GM23338 (cell line): ENCODE measurements at regions not wholly inside any gene's neighbourhood (a gene's known extent, or its start where the extent isn't known, plus 50 kb on each side); places are given as distances from the start of the nearest gene placed in this dataset.

Experiments used
- CREB1 ChIP-seq: fragments of 250-450 bp; sonication (Bioruptor Pico); IDR thresholded peaks from 2 replicates; pipeline ENCODE4 v1.5.0; 2020; ENCODE audit warnings: low read depth, mild to moderate bottlenecking, moderate library complexity
- EZH2 ChIP-seq: fragments of 200-600 bp; sonication (generic); IDR thresholded peaks from one replicate; pipeline ENCODE4 v1.8.0; 2017; ENCODE audit warnings: antibody characterized with exemption, mild to moderate bottlenecking, low read depth; ENCODE audit not compliant: unreplicated experiment
- EZH2phosphoT487 ChIP-seq: fragments of 200-600 bp; sonication (generic); IDR thresholded peaks from one replicate; pipeline ENCODE4 v1.8.1; 2018; ENCODE audit warnings: antibody characterized with exemption; ENCODE audit not compliant: unreplicated experiment
- JUNB ChIP-seq: IDR thresholded peaks from one replicate; pipeline ENCODE4 v1.6.1; 2016; ENCODE audit warnings: antibody characterized with exemption; ENCODE audit not compliant: unreplicated experiment
- NANOG ChIP-seq: IDR thresholded peaks from 2 replicates; pipeline ENCODE4 v1.6.1; 2016; ENCODE audit warnings: antibody characterized with exemption, borderline replicate concordance
- POLR2AphosphoS5 ChIP-seq: IDR thresholded peaks from 2 replicates; pipeline ENCODE4 v1.6.1; 2016; ENCODE audit warnings: antibody characterized with exemption, low read depth
- STAT1 ChIP-seq: IDR thresholded peaks from one replicate; pipeline ENCODE4 v1.6.1; 2016; ENCODE audit warnings: antibody characterized with exemption; ENCODE audit not compliant: unreplicated experiment
- ZNF114 ChIP-seq: fragments of 250-450 bp; sonication (Bioruptor Pico); IDR thresholded peaks from 2 replicates; pipeline ENCODE4 v1.5.0; 2020; ENCODE audit warnings: mild to moderate bottlenecking, moderate library complexity
- ZNF331 ChIP-seq: fragments of 250-450 bp; sonication (Bioruptor Pico); IDR thresholded peaks from 2 replicates; pipeline ENCODE4 v1.5.0; 2020; ENCODE audit warnings: low read depth, mild to moderate bottlenecking, moderate library complexity
- TF ChIP-seq, protein P1 (sequence below), 2 experiments: fragments of 200-600 bp in 1 of 2; sonication (generic) in 1 of 2; conservative IDR thresholded peaks; 2 replicates each; pipeline versions ENCODE4 v1.5.1 to v1.6.1; 2016 to 2017; ENCODE audit warnings: antibody characterized with exemption in 2 of 2, low read depth in 2 of 2, mild to moderate bottlenecking in 2 of 2, moderate library complexity in 1 of 2
- TF ChIP-seq, protein P2 (sequence below): IDR thresholded peaks from one replicate; pipeline ENCODE4 v1.6.1; 2018; ENCODE audit warnings: antibody characterized with exemption; ENCODE audit not compliant: unreplicated experiment
- TF ChIP-seq, protein P3 (sequence below): IDR thresholded peaks from 2 replicates; pipeline ENCODE4 v1.6.1; 2016; ENCODE audit warnings: antibody characterized with exemption
- TF ChIP-seq, protein P4 (sequence below): fragments of 250-450 bp; sonication (Bioruptor Pico); IDR thresholded peaks from 2 replicates; pipeline ENCODE4 v1.5.0; 2020; ENCODE audit warnings: mild to moderate bottlenecking, moderate library complexity

DNA sequence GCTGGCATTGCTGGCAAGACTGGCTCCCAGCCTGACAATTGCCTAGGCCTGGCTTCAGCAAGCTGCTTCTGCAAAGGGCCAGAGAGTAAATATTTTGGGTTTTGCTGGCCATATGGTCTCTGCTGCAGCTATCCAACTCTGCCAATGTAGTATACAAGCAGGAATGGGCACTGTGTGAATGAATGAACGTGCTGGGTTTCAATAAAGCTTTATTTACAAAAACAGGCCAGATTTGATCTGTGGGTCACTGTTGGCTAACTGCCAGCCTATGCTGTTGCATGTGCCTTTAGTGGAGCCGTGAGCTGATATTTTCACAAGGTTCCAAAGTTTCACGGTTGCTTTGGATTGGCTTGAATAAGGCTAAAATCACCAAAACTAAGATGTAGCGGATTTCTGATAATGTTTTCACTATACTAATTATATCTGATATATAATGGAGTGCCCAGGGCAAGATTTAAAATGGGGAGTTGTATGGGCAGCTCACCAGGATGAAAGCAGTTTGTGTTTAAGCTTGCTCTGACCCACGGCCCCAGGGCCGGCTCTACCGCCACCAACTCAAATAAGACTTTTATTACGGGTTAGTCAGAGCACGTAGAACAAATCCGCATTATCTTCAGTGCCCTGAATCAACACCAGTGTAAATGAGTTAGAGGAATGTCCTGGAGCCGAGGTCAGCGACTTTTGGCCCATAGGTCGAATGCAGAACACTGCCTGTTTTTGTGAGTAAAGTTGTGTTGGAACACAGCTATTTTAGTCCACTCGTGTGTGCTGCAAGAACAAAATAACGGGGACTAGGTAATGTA lies 98.6 kb upstream of the DAP start:
- TF ChIP-seq POLR2AphosphoS5, result no peak
- TF ChIP-seq, protein P1, sequence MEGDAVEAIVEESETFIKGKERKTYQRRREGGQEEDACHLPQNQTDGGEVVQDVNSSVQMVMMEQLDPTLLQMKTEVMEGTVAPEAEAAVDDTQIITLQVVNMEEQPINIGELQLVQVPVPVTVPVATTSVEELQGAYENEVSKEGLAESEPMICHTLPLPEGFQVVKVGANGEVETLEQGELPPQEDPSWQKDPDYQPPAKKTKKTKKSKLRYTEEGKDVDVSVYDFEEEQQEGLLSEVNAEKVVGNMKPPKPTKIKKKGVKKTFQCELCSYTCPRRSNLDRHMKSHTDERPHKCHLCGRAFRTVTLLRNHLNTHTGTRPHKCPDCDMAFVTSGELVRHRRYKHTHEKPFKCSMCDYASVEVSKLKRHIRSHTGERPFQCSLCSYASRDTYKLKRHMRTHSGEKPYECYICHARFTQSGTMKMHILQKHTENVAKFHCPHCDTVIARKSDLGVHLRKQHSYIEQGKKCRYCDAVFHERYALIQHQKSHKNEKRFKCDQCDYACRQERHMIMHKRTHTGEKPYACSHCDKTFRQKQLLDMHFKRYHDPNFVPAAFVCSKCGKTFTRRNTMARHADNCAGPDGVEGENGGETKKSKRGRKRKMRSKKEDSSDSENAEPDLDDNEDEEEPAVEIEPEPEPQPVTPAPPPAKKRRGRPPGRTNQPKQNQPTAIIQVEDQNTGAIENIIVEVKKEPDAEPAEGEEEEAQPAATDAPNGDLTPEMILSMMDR (conservative IDR thresholded peaks at IDR 0.05; ENCODE audit: low read depth in 2 of 2), result no peak
- TF ChIP-seq EZH2phosphoT487, result no peak
- TF ChIP-seq, protein P2, sequence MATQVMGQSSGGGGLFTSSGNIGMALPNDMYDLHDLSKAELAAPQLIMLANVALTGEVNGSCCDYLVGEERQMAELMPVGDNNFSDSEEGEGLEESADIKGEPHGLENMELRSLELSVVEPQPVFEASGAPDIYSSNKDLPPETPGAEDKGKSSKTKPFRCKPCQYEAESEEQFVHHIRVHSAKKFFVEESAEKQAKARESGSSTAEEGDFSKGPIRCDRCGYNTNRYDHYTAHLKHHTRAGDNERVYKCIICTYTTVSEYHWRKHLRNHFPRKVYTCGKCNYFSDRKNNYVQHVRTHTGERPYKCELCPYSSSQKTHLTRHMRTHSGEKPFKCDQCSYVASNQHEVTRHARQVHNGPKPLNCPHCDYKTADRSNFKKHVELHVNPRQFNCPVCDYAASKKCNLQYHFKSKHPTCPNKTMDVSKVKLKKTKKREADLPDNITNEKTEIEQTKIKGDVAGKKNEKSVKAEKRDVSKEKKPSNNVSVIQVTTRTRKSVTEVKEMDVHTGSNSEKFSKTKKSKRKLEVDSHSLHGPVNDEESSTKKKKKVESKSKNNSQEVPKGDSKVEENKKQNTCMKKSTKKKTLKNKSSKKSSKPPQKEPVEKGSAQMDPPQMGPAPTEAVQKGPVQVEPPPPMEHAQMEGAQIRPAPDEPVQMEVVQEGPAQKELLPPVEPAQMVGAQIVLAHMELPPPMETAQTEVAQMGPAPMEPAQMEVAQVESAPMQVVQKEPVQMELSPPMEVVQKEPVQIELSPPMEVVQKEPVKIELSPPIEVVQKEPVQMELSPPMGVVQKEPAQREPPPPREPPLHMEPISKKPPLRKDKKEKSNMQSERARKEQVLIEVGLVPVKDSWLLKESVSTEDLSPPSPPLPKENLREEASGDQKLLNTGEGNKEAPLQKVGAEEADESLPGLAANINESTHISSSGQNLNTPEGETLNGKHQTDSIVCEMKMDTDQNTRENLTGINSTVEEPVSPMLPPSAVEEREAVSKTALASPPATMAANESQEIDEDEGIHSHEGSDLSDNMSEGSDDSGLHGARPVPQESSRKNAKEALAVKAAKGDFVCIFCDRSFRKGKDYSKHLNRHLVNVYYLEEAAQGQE, result no peak
- TF ChIP-seq CREB1 (CRISPR knock-in tag), result no peak
- no peak for TF ChIP-seq EZH2
- TF ChIP-seq ZNF114 (CRISPR knock-in tag), result no peak
- TF ChIP-seq STAT1, result no peak
- TF ChIP-seq, protein P3, sequence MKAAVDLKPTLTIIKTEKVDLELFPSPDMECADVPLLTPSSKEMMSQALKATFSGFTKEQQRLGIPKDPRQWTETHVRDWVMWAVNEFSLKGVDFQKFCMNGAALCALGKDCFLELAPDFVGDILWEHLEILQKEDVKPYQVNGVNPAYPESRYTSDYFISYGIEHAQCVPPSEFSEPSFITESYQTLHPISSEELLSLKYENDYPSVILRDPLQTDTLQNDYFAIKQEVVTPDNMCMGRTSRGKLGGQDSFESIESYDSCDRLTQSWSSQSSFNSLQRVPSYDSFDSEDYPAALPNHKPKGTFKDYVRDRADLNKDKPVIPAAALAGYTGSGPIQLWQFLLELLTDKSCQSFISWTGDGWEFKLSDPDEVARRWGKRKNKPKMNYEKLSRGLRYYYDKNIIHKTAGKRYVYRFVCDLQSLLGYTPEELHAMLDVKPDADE, result no peak
- no peak for TF ChIP-seq JUNB
- no peak for TF ChIP-seq ZNF331 (CRISPR knock-in tag)
- TF ChIP-seq, protein P4, sequence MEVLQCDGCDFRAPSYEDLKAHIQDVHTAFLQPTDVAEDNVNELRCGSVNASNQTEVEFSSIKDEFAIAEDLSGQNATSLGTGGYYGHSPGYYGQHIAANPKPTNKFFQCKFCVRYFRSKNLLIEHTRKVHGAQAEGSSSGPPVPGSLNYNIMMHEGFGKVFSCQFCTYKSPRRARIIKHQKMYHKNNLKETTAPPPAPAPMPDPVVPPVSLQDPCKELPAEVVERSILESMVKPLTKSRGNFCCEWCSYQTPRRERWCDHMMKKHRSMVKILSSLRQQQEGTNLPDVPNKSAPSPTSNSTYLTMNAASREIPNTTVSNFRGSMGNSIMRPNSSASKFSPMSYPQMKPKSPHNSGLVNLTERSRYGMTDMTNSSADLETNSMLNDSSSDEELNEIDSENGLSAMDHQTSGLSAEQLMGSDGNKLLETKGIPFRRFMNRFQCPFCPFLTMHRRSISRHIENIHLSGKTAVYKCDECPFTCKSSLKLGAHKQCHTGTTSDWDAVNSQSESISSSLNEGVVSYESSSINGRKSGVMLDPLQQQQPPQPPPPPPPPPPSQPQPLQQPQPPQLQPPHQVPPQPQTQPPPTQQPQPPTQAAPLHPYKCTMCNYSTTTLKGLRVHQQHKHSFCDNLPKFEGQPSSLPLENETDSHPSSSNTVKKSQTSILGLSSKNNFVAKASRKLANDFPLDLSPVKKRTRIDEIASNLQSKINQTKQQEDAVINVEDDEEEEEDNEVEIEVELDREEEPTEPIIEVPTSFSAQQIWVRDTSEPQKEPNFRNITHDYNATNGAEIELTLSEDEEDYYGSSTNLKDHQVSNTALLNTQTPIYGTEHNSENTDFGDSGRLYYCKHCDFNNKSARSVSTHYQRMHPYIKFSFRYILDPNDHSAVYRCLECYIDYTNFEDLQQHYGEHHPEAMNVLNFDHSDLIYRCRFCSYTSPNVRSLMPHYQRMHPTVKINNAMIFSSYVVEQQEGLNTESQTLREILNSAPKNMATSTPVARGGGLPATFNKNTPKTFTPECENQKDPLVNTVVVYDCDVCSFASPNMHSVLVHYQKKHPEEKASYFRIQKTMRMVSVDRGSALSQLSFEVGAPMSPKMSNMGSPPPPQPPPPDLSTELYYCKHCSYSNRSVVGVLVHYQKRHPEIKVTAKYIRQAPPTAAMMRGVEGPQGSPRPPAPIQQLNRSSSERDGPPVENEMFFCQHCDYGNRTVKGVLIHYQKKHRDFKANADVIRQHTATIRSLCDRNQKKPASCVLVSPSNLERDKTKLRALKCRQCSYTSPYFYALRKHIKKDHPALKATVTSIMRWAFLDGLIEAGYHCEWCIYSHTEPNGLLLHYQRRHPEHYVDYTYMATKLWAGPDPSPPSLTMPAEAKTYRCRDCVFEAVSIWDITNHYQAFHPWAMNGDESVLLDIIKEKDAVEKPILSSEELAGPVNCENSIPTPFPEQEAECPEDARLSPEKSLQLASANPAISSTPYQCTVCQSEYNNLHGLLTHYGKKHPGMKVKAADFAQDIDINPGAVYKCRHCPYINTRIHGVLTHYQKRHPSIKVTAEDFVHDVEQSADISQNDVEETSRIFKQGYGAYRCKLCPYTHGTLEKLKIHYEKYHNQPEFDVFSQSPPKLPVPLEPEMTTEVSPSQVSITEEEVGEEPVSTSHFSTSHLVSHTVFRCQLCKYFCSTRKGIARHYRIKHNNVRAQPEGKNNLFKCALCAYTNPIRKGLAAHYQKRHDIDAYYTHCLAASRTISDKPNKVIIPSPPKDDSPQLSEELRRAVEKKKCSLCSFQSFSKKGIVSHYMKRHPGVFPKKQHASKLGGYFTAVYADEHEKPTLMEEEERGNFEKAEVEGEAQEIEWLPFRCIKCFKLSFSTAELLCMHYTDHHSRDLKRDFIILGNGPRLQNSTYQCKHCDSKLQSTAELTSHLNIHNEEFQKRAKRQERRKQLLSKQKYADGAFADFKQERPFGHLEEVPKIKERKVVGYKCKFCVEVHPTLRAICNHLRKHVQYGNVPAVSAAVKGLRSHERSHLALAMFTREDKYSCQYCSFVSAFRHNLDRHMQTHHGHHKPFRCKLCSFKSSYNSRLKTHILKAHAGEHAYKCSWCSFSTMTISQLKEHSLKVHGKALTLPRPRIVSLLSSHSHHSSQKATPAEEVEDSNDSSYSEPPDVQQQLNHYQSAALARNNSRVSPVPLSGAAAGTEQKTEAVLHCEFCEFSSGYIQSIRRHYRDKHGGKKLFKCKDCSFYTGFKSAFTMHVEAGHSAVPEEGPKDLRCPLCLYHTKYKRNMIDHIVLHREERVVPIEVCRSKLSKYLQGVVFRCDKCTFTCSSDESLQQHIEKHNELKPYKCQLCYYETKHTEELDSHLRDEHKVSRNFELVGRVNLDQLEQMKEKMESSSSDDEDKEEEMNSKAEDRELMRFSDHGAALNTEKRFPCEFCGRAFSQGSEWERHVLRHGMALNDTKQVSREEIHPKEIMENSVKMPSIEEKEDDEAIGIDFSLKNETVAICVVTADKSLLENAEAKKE (CRISPR knock-in tag), result no peak
- no peak for TF ChIP-seq NANOG
